NB4 (cell line): ENCODE measurements at regions not wholly inside any gene's neighbourhood (a gene's known extent, or its start where the extent isn't known, plus 50 kb on each side); places are given as distances from the start of the nearest gene placed in this dataset.

Experiments
- DNase-seq: peaks from one replicate; pipeline ENCODE4 v3.0.0; 2010; ENCODE audit warnings: low read depth
- H3K4me3 ChIP-seq: one replicate; pipeline ENCODE4 v1.5.1; 2011; ENCODE audit warnings: mild to moderate bottlenecking, low read depth, low read length, moderate library complexity
- CTCF ChIP-seq: IDR thresholded peaks from one replicate; pipeline ENCODE4 v1.5.1; 2012; ENCODE audit warnings: low read depth, low read length
- MAX ChIP-seq: IDR thresholded peaks from 2 replicates; pipeline ENCODE4 v1.6.1; 2011; ENCODE audit warnings: low read depth, low read length
- MYC ChIP-seq: IDR thresholded peaks from 2 replicates; pipeline ENCODE4 v1.6.1; 2011; ENCODE audit warnings: low read depth, low read length
- POLR2A ChIP-seq: IDR thresholded peaks from 2 replicates; pipeline ENCODE4 v1.6.1; 2011; ENCODE audit warnings: mild to moderate bottlenecking; ENCODE audit not compliant: insufficient read length; ENCODE audit errors: extremely low read depth

GRCh38 chr10:33559105-33559504 is 224.6 kb upstream of the NRP1 start:
- H3K4me3 ChIP-seq, result no peak overlapping the region
- no peak for DNase-seq
- TF ChIP-seq MYC (no peak), MAX (no peak), CTCF (no peak), POLR2A (no peak)

- no peak overlapping the region for H3K4me3 ChIP-seq
- no peak for DNase-seq
- TF ChIP-seq CTCF (no peak), MAX (no peak), MYC (no peak), POLR2A (no peak)
These were observed 222.8 kb upstream of the NRP1 start for GRCh38 chr10:33557313-33557712.

- TF ChIP-seq POLR2A, result no peak
- no peak for TF ChIP-seq MYC
- TF ChIP-seq CTCF, result no peak
- no peak for TF ChIP-seq MAX
- DNase-seq, result no peak
- H3K4me3 ChIP-seq, result no peak overlapping the region
These were observed 222.2 kb upstream of the NRP1 start for GRCh38 chr10:33556620-33557019.

GRCh38 chr10:33556103-33556502 is 221.6 kb upstream of the NRP1 start:
- H3K4me3 ChIP-seq, result no peak overlapping the region
- DNase-seq, result no peak
- TF ChIP-seq MAX (no peak), POLR2A (no peak), MYC (no peak), CTCF (no peak)

- DNase-seq, result no peak
- no peak overlapping the region for H3K4me3 ChIP-seq
- TF ChIP-seq POLR2A (no peak), CTCF (no peak), MYC (no peak), MAX (no peak)
These were observed 219.5 kb upstream of the NRP1 start for GRCh38 chr10:33553748-33554571.

GRCh38 chr10:33552290-33552689 is 217.8 kb upstream of the NRP1 start:
- no peak for DNase-seq
- TF ChIP-seq MAX (no peak), CTCF (no peak), POLR2A (no peak), MYC (no peak)
- no peak overlapping the region for H3K4me3 ChIP-seq
